ENCODE measurements at regions not wholly inside any gene's neighbourhood (a gene's known extent, or its start where the extent isn't known, plus 50 kb on each side); places are given as distances from the start of the nearest gene placed in this dataset.

GRCh38 chr16:86016201-86016965 lies 117.4 kb downstream of the IRF8 start:
- TF ChIP-seq CTCF (conservative IDR thresholded peaks at IDR 0.05; ENCODE audit: low read depth, low read length), result peak; percentile 67
- no peak for TF ChIP-seq EZH2phosphoT487 (IDR thresholded peaks at IDR 0.05; ENCODE audit: borderline replicate concordance, low read length)

Data from PC-3 (cell line).